H1 (cell line): ENCODE measurements at regions not wholly inside any gene's neighbourhood (a gene's known extent, or its start where the extent isn't known, plus 50 kb on each side); places are given as distances from the start of the nearest gene placed in this dataset.

Experiments
- CTCF ChIA-PET: fragments of 300-600 bp; sonication (Branson Sonifier 250); formaldehyde crosslinking; loops from one replicate; lab custom pipeline; 2021; ENCODE audit not compliant: partially characterized antibody; lab: Charles Lee
- POLR2A ChIA-PET: fragments of 300-600 bp; sonication (Branson Sonifier 250); formaldehyde crosslinking; loops from one replicate; lab custom pipeline; 2021; ENCODE audit warnings: inconsistent platforms; ENCODE audit not compliant: partially characterized antibody; lab: Charles Lee
- DNase-seq, 2 experiments: peaks; one replicate each; pipeline versions ENCODE4 v3.0.0 to v3.0.0-alpha.2; 2010 to 2022; ENCODE audit warnings: low spot score in 2 of 2, low read depth in 1 of 2, mixed read lengths in 1 of 2
- FAIRE-seq: peaks from 2 replicates; lab custom pipeline; 2011; peaks lifted over from hg19 to GRCh38; lab: Jason Lieb, UNC
- H2AFZ ChIP-seq: 2 replicates; pipeline ENCODE4 v1.8.1; 2012; ENCODE audit warnings: low read length, inconsistent platforms
- H2AK5ac ChIP-seq: 2 replicates; pipeline ENCODE4 v1.6.1; 2013; ENCODE audit warnings: low read depth, low read length
- H2BK120ac ChIP-seq: replicated peaks from 2 replicates; pipeline ENCODE3; 2013; ENCODE audit warnings: low read depth, low read length, inconsistent platforms
- H2BK12ac ChIP-seq: 2 replicates; pipeline ENCODE4 v1.6.1; 2013; ENCODE audit warnings: low read depth, low read length
- H2BK15ac ChIP-seq: 2 replicates; pipeline ENCODE4 v1.6.1; 2013; ENCODE audit warnings: low read length
- H2BK20ac ChIP-seq: 2 replicates; pipeline ENCODE4 v1.6.1; 2013; ENCODE audit warnings: low read length
- H2BK5ac ChIP-seq: 2 replicates; pipeline ENCODE4 v1.6.1; 2013; ENCODE audit warnings: low read depth, low read length
- H3K14ac ChIP-seq: 2 replicates; pipeline ENCODE4 v1.6.1; 2013; ENCODE audit warnings: inconsistent platforms; ENCODE audit not compliant: insufficient read length
- H3K18ac ChIP-seq: 2 replicates; pipeline ENCODE4 v1.6.1; 2013; ENCODE audit warnings: low read length; ENCODE audit errors: extremely low read depth
- H3K23ac ChIP-seq: 2 replicates; pipeline ENCODE4 v1.6.1; 2013; ENCODE audit warnings: inconsistent platforms; ENCODE audit not compliant: insufficient read length
- H3K23me2 ChIP-seq: 2 replicates; pipeline ENCODE4 v1.6.1; 2013; ENCODE audit warnings: low read depth, low read length
- H3K27ac ChIP-seq: 2 replicates; pipeline ENCODE4 v1.6.1; 2011; ENCODE audit warnings: low read depth, low read length, inconsistent platforms
- H3K27me3 ChIP-seq, 4 experiments: replicated peaks in 1 of 4; 1 replicate in 1 of 4; 2 replicates in 3 of 4; pipeline versions ENCODE4 v1.6.1 to v1.8.1; 2011 to 2013; ENCODE audit warnings: low read length in 3 of 4, mild to moderate bottlenecking in 3 of 4, inconsistent platforms in 2 of 4, mixed read lengths in 2 of 4, moderate library complexity in 1 of 4; ENCODE audit not compliant: control insufficient read depth in 3 of 4, insufficient read depth in 3 of 4; ENCODE audit errors: extremely low read depth in 1 of 4
- H3K36me3 ChIP-seq, 4 experiments: 2 replicates each; pipeline versions ENCODE4 v1.6.1 to v1.8.1; 2011 to 2013; ENCODE audit warnings: mild to moderate bottlenecking in 4 of 4, low read length in 3 of 4, moderate library complexity in 2 of 4, control low read depth in 1 of 4, inconsistent platforms in 1 of 4; ENCODE audit not compliant: insufficient read depth in 4 of 4, control insufficient read depth in 2 of 4
- H3K4ac ChIP-seq: replicated peaks from 2 replicates; pipeline ENCODE3; 2013; ENCODE audit warnings: low read length, low read depth, mixed read lengths, inconsistent platforms; ENCODE audit not compliant: insufficient read length
- H3K4me1 ChIP-seq, 4 experiments: replicated peaks in 1 of 4; 1 replicate in 1 of 4; 2 replicates in 3 of 4; pipeline versions ENCODE4 v1.6.1 to v1.8.1; 2011 to 2013; ENCODE audit warnings: low read length in 3 of 4, inconsistent platforms in 2 of 4, mixed read lengths in 1 of 4; ENCODE audit not compliant: insufficient read depth in 4 of 4, control insufficient read depth in 3 of 4
- H3K4me2 ChIP-seq, 2 experiments: 2 replicates each; pipeline versions ENCODE4 v1.6.1 to v1.8.1; 2011 to 2013; ENCODE audit warnings: low read depth in 2 of 2, low read length in 2 of 2, control low read depth in 1 of 2, inconsistent platforms in 1 of 2, mild to moderate bottlenecking in 1 of 2; ENCODE audit not compliant: insufficient read depth in 1 of 2
- H3K4me3 ChIP-seq, 4 experiments: fragments of 200-600, 300-600 bp in 1 of 4; sonication (generic), shearing (Covaris generic), sonication (Bioruptor Twin) in 1 of 4; 2 replicates each; pipeline versions ENCODE4 v1.5.1 to v1.8.1; 2011 to 2016; ENCODE audit warnings: low read length in 4 of 4, low read depth in 3 of 4, control low read depth in 2 of 4, inconsistent platforms in 2 of 4, mild to moderate bottlenecking in 2 of 4, mixed read lengths in 1 of 4, moderate library complexity in 1 of 4; ENCODE audit not compliant: insufficient read depth in 2 of 4; ENCODE audit errors: extremely low read depth in 1 of 4
- H3K56ac ChIP-seq: replicated peaks from 2 replicates; pipeline ENCODE3; 2013; ENCODE audit warnings: low read depth, mild to moderate bottlenecking, mixed read lengths, low read length, inconsistent platforms; ENCODE audit not compliant: insufficient read length
- H3K79me1 ChIP-seq: 2 replicates; pipeline ENCODE4 v1.6.1; 2013; ENCODE audit warnings: low read depth, low read length, control low read depth
- H3K79me2 ChIP-seq, 2 experiments: 2 replicates each; pipeline versions ENCODE4 v1.6.1 to v1.8.1; 2012 to 2013; ENCODE audit warnings: low read length in 2 of 2, mild to moderate bottlenecking in 2 of 2, inconsistent platforms in 1 of 2; ENCODE audit not compliant: insufficient read depth in 2 of 2, control insufficient read depth in 1 of 2
- H3K9ac ChIP-seq, 4 experiments: replicated peaks in 1 of 4; 1 replicate in 1 of 4; 2 replicates in 3 of 4; pipeline versions ENCODE4 v1.6.1 to v1.8.1; 2011 to 2013; ENCODE audit warnings: low read depth in 3 of 4, low read length in 3 of 4, control low read depth in 2 of 4, mild to moderate bottlenecking in 2 of 4, moderate library complexity in 2 of 4, inconsistent platforms in 1 of 4; ENCODE audit errors: extremely low read depth in 1 of 4
- H3K9me3 ChIP-seq, 2 experiments: 2 replicates each; pipeline versions ENCODE4 v1.6.1 to v1.8.1; 2012 to 2013; ENCODE audit warnings: mild to moderate bottlenecking in 2 of 2, moderate library complexity in 2 of 2, control low read depth in 1 of 2, inconsistent platforms in 1 of 2, low read depth in 1 of 2, low read length in 1 of 2, mixed read lengths in 1 of 2; ENCODE audit not compliant: insufficient read depth in 2 of 2
- H4K20me1 ChIP-seq, 2 experiments: replicated peaks in 1 of 2; 2 replicates each; pipeline versions ENCODE3 to v1.8.1; 2011 to 2013; ENCODE audit warnings: inconsistent platforms in 2 of 2, low read length in 2 of 2, mild to moderate bottlenecking in 1 of 2; ENCODE audit not compliant: insufficient read depth in 2 of 2, control insufficient read depth in 1 of 2
- H4K5ac ChIP-seq: 2 replicates; pipeline ENCODE4 v1.6.1; 2013; ENCODE audit warnings: low read length, low read depth, mixed read lengths, inconsistent platforms; ENCODE audit not compliant: insufficient read length
- H4K8ac ChIP-seq: 2 replicates; pipeline ENCODE4 v1.8.0; 2013; ENCODE audit warnings: mild to moderate bottlenecking, moderate library complexity, low read length, inconsistent platforms; ENCODE audit not compliant: insufficient read depth; ENCODE audit errors: extremely low read depth
- H4K91ac ChIP-seq: replicated peaks from 2 replicates; pipeline ENCODE3; 2013; ENCODE audit warnings: low read length, mixed read lengths, inconsistent platforms; ENCODE audit not compliant: insufficient read length
- MAFK ChIP-seq: IDR thresholded peaks from 2 replicates; pipeline ENCODE4 v1.6.1; 2012; ENCODE audit warnings: low read depth, mild to moderate bottlenecking, improper control_type of control experiment, low read length
- RAD21 ChIP-seq, 2 experiments: IDR thresholded peaks in 1 of 2; conservative IDR thresholded peaks in 1 of 2; 2 replicates each; pipeline ENCODE4 v1.6.1; 2011; ENCODE audit warnings: low read depth in 2 of 2, low read length in 2 of 2, improper control_type of control experiment in 1 of 2, inconsistent platforms in 1 of 2, mild to moderate bottlenecking in 1 of 2, moderate library complexity in 1 of 2
- WGBS, 2 experiments: shearing (Covaris generic) in 1 of 2; methylation state at CpG; one replicate each; pipeline versions ENCODE4 v1.1.6 to v1.1.7; 2013 to 2015; ENCODE audit warnings: low lambda C conversion rate in 2 of 2, mixed read lengths in 2 of 2, inconsistent platforms in 1 of 2, low coverage in 1 of 2, missing lambda C conversion rate in 1 of 2; ENCODE audit not compliant: insufficient replicate concordance in 2 of 2, insufficient coverage in 1 of 2, insufficient read length in 1 of 2; ENCODE audit errors: extremely low coverage in 1 of 2, missing lambda C conversion rate in 1 of 2; 5-methylcytosine and 5-hydroxymethylcytosine counted together
- TF ChIP-seq, protein P1 (sequence below), 3 experiments: IDR thresholded peaks; 1 replicate in 2 of 3; 2 replicates in 1 of 3; pipeline versions ENCODE4 v1.5.1 to v1.6.1; 2011; ENCODE audit warnings: low read length in 3 of 3, mild to moderate bottlenecking in 3 of 3, inconsistent platforms in 2 of 3, low read depth in 1 of 3, moderate library complexity in 1 of 3; ENCODE audit not compliant: insufficient read depth in 1 of 3; ENCODE audit errors: control extremely low read depth in 1 of 3

DNA sequence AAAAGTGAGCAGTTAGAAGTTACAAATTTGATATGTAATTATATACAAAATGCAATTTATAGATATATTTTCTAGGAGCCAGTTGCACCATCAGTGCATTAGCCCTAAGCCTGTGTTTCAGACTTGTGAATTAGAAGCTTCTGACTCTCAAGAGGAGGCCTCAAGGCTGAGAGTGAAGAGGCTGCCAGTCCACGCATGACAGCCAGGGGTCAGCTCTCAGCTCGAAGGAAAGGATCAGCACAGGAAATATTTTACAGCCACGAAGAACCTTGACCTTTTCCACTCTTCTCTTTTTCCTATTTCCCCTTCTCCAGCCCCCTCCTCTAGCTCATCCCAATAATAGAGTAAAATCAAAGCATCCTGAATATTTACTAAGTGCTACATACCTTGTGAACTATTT lies 642.4 kb downstream of the TRIML1 start:
- Histone ChIP-seq H3K79me2 (no peaks in the 10 kb centered on the region), H2BK15ac (no peak overlapping the region), H3K27ac (no peak overlapping the region), H4K20me1 (no peaks in the 10 kb centered on the region), H2BK120ac (no peak overlapping the region), H3K18ac (no peak overlapping the region), H3K4me1 (no peaks in the 10 kb centered on the region), H3K23me2 (no peaks in the 10 kb centered on the region), H3K23ac (no peak overlapping the region), H3K4ac (no peak overlapping the region), H2BK5ac (no peak overlapping the region), H4K8ac (no peak overlapping the region), H3K9ac (no peak overlapping the region), H3K4me3 (no peak overlapping the region), H4K91ac (no peak overlapping the region), H3K36me3 (no peaks in the 10 kb centered on the region; a peak in 1 of 8 replicates), H3K4me2 (no peak overlapping the region), H3K56ac (no peak overlapping the region), H3K9me3 (no peaks in the 10 kb centered on the region), H2AK5ac (no peak overlapping the region), H4K5ac (no peak overlapping the region), H3K79me1 (no peaks in the 10 kb centered on the region), H3K27me3 (no peaks in the 10 kb centered on the region), H2BK12ac (no peak overlapping the region), H2AFZ (no peak overlapping the region), H2BK20ac (no peak overlapping the region), H3K14ac (no peak overlapping the region)
- TF ChIP-seq, protein P1, sequence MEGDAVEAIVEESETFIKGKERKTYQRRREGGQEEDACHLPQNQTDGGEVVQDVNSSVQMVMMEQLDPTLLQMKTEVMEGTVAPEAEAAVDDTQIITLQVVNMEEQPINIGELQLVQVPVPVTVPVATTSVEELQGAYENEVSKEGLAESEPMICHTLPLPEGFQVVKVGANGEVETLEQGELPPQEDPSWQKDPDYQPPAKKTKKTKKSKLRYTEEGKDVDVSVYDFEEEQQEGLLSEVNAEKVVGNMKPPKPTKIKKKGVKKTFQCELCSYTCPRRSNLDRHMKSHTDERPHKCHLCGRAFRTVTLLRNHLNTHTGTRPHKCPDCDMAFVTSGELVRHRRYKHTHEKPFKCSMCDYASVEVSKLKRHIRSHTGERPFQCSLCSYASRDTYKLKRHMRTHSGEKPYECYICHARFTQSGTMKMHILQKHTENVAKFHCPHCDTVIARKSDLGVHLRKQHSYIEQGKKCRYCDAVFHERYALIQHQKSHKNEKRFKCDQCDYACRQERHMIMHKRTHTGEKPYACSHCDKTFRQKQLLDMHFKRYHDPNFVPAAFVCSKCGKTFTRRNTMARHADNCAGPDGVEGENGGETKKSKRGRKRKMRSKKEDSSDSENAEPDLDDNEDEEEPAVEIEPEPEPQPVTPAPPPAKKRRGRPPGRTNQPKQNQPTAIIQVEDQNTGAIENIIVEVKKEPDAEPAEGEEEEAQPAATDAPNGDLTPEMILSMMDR (IDR thresholded peaks at IDR 0.05; ENCODE audit: control extremely low read depth in 1 of 3, insufficient read depth in 1 of 3, low read depth in 1 of 3, low read length in 3 of 3): peak; percentile 56 to 75 (median 70)
- peak; percentile 56 to 65 for TF ChIP-seq RAD21 (IDR thresholded peaks at IDR 0.05 in 1 of 2, conservative IDR thresholded peaks at IDR 0.05 in 1 of 2; ENCODE audit: low read depth in 2 of 2, low read length in 2 of 2)
- TF ChIP-seq MAFK: no peak
- POLR2A ChIA-PET: no interaction called here
- DNase-seq (peak in 1 of 2 experiments; percentile 19), FAIRE-seq (no peak)
- CTCF ChIA-PET: interaction anchor here (0.7 to 3.8 kb wide), 24 partner anchors 9 to 1062 kb away, joined by 3 to 18 read pairs (median 4); no protein-coding TSS in a partner anchor
- 65% methylated on average over 3 of the region's 3 CpGs; no CpG with 5 or more reads in 1 of the 2 experiments for WGBS, 2 experiments
